ENCODE measurements at regions not wholly inside any gene's neighbourhood (a gene's known extent, or its start where the extent isn't known, plus 50 kb on each side); places are given as distances from the start of the nearest gene placed in this dataset.

GRCh38 chr12:47323802-47324201, 244.0 kb upstream of the AMIGO2 start:
- Histone ChIP-seq H3K4me1 (no peaks in the 10 kb centered on the region), H3K36me3 (no peaks in the 10 kb centered on the region), H3K27me3 (no peaks in the 10 kb centered on the region), H3K27ac (no peak overlapping the region), H3K9me3 (no peaks in the 10 kb centered on the region), H3K4me3 (no peak overlapping the region)
- DNase-seq (ENCODE audit: extremely low spot score in 2 of 2) = no peak
- intact Hi-C loops (cut with DNase I) = no loop called here
- TF ChIP-seq CTCF (IDR thresholded peaks at IDR 0.05) (no peak), POLR2A (IDR thresholded peaks at IDR 0.05) (no peak), POLR2AphosphoS5 (IDR thresholded peaks at IDR 0.05; ENCODE audit: insufficient read depth in 1 of 2, low read depth in 1 of 2) (no peak)

- no peaks in the 10 kb centered on the region for H3K27me3 ChIP-seq
- peaks cover 6% of the 10 kb centered on the region for H3K4me1 ChIP-seq
- DNase-seq (ENCODE audit: extremely low spot score in 2 of 2) = no peak
- H3K4me3 ChIP-seq = no peak overlapping the region
- H3K9me3 ChIP-seq = no peaks in the 10 kb centered on the region
- H3K27ac ChIP-seq = no peak overlapping the region
- TF ChIP-seq POLR2AphosphoS5 (IDR thresholded peaks at IDR 0.05; ENCODE audit: insufficient read depth in 1 of 2, low read depth in 1 of 2) = no peak
- no peak for TF ChIP-seq POLR2A (IDR thresholded peaks at IDR 0.05)
- no peak for TF ChIP-seq CTCF (IDR thresholded peaks at IDR 0.05)
- intact Hi-C loops (cut with DNase I) = no loop called here
- H3K36me3 ChIP-seq = no peaks in the 10 kb centered on the region
Observed at GRCh38 chr12:47321436-47321835, 241.7 kb upstream of the AMIGO2 start.

- TF ChIP-seq POLR2AphosphoS5 (IDR thresholded peaks at IDR 0.05; ENCODE audit: insufficient read depth in 1 of 2, low read depth in 1 of 2) (no peak), CTCF (IDR thresholded peaks at IDR 0.05) (no peak), POLR2A (IDR thresholded peaks at IDR 0.05) (no peak)
Observed at GRCh38 chr12:47319746-47320145, 240.0 kb upstream of the AMIGO2 start.

GRCh38 chr12:47318963-47319362, 239.2 kb upstream of the AMIGO2 start:
- no peaks in the 10 kb centered on the region for H3K9me3 ChIP-seq
- H3K36me3 ChIP-seq = no peaks in the 10 kb centered on the region
- no peak overlapping the region for H3K4me3 ChIP-seq
- intact Hi-C loops (cut with DNase I) = no loop called here
- H3K4me1 ChIP-seq = peaks cover 6% of the 10 kb centered on the region
- no peak for TF ChIP-seq POLR2AphosphoS5 (IDR thresholded peaks at IDR 0.05; ENCODE audit: insufficient read depth in 1 of 2, low read depth in 1 of 2)
- no peak for TF ChIP-seq POLR2A (IDR thresholded peaks at IDR 0.05)
- no peak for TF ChIP-seq CTCF (IDR thresholded peaks at IDR 0.05)
- no peak overlapping the region for H3K27ac ChIP-seq
- no peak for DNase-seq (ENCODE audit: extremely low spot score in 2 of 2)
- H3K27me3 ChIP-seq = no peaks in the 10 kb centered on the region

More at GRCh38 chr12:47319746-47320145, 240.0 kb upstream of the AMIGO2 start:
- Histone ChIP-seq H3K9me3 (no peaks in the 10 kb centered on the region), H3K36me3 (no peaks in the 10 kb centered on the region), H3K4me3 (no peak overlapping the region), H3K27me3 (no peaks in the 10 kb centered on the region), H3K27ac (no peak overlapping the region), H3K4me1 (peaks cover 6% of the 10 kb centered on the region)
- DNase-seq (ENCODE audit: extremely low spot score in 2 of 2) = no peak
- intact Hi-C loops (cut with DNase I) = no loop called here

GRCh38 chr12:47317175-47317915, 237.6 kb upstream of the AMIGO2 start:
- TF ChIP-seq POLR2AphosphoS5 (IDR thresholded peaks at IDR 0.05; ENCODE audit: insufficient read depth in 1 of 2, low read depth in 1 of 2) (no peak), POLR2A (IDR thresholded peaks at IDR 0.05) (no peak), CTCF (IDR thresholded peaks at IDR 0.05) (no peak)
- H3K36me3 ChIP-seq = no peaks in the 10 kb centered on the region
- intact Hi-C loops (cut with DNase I) = no loop called here
- DNase-seq (ENCODE audit: extremely low spot score in 2 of 2) = no peak
- no peaks in the 10 kb centered on the region for H3K27me3 ChIP-seq
- peaks cover 6% of the 10 kb centered on the region for H3K4me1 ChIP-seq
- H3K9me3 ChIP-seq = no peaks in the 10 kb centered on the region
- H3K27ac ChIP-seq = no peak overlapping the region
- no peak overlapping the region for H3K4me3 ChIP-seq

All from vagina (tissue), 2 donors.